Panc1 (cell line): ENCODE measurements at regions not wholly inside any gene's neighbourhood (a gene's known extent, or its start where the extent isn't known, plus 50 kb on each side); places are given as distances from the start of the nearest gene placed in this dataset.

ENCODE experiments used
- ATAC-seq: fragments of 200-7000 bp; cut with Tn5 transposase; 2 replicates; pipeline ENCODE4 v1.9.1; 2020; ENCODE audit warnings: mild to moderate bottlenecking, moderate library complexity
- BruUV-seq: library from RNA; stranded (reverse); fragments of 400-500 nt; replicated peaks from 2 replicates; lab custom pipeline; 2021; lab: Mats Ljungman, UMichigan
- CTCF ChIA-PET: fragments of 300-600 bp; sonication (Branson Sonifier 250); formaldehyde crosslinking; loops from one replicate; lab custom pipeline; 2022; ENCODE audit warnings: antibody characterized with exemption; lab: Charles Lee
- POLR2A ChIA-PET: fragments of 300-600 bp; sonication (Branson Sonifier 250); formaldehyde crosslinking; loops from one replicate; lab custom pipeline; 2022; ENCODE audit warnings: antibody characterized with exemption; lab: Charles Lee
- DNase-seq: peaks from one replicate; pipeline ENCODE4 v3.0.0-alpha.2; 2010; ENCODE audit warnings: low read depth, low spot score
- H3K27ac ChIP-seq: 2 replicates; pipeline ENCODE4 v1.5.1; 2011; ENCODE audit warnings: mild to moderate bottlenecking, low read length, inconsistent platforms
- H3K27me3 ChIP-seq: fragments of 200-500 bp; sonication (Bioruptor generic); 2 replicates; pipeline ENCODE4 v1.6.0; 2014; ENCODE audit warnings: low read length, inconsistent platforms; ENCODE audit not compliant: control insufficient read depth, insufficient read depth
- H3K36me3 ChIP-seq: fragments of 200-500 bp; sonication (Bioruptor generic); 2 replicates; pipeline ENCODE4 v1.5.1; 2014; ENCODE audit warnings: inconsistent platforms, mild to moderate bottlenecking, low read length, moderate library complexity; ENCODE audit not compliant: control insufficient read depth, insufficient read depth
- H3K4me1 ChIP-seq: 2 replicates; pipeline ENCODE4 v1.5.1; 2011; ENCODE audit warnings: inconsistent platforms, mild to moderate bottlenecking, low read length, moderate library complexity; ENCODE audit not compliant: control insufficient read depth, insufficient read depth
- H3K4me3 ChIP-seq, 2 experiments: 2 replicates each; pipeline ENCODE4 v1.5.1; 2011 to 2012; ENCODE audit warnings: low read depth in 2 of 2, low read length in 2 of 2, mild to moderate bottlenecking in 2 of 2, inconsistent platforms in 1 of 2, moderate library complexity in 1 of 2
- H3K9me3 ChIP-seq: fragments of 200-500 bp; sonication (Bioruptor generic); 2 replicates; pipeline ENCODE4 v1.5.1; 2014; ENCODE audit warnings: low read depth, mild to moderate bottlenecking, inconsistent platforms, low read length, moderate library complexity; ENCODE audit not compliant: control insufficient read depth, insufficient read depth
- CTCF ChIP-seq: fragments of 450-650 bp; IDR thresholded peaks from 2 replicates; pipeline ENCODE4 v1.5.1; 2017; ENCODE audit warnings: mild to moderate bottlenecking
- POLR2AphosphoS5 ChIP-seq: IDR thresholded peaks from 2 replicates; pipeline ENCODE4 v1.6.1; 2012; ENCODE audit warnings: mild to moderate bottlenecking, low read depth, low read length, moderate library complexity
- REST ChIP-seq, 2 experiments: IDR thresholded peaks; 2 replicates each; pipeline ENCODE4 v1.6.1; 2011 to 2012; ENCODE audit warnings: low read depth in 2 of 2, control low read depth in 1 of 2, low read length in 1 of 2, mild to moderate bottlenecking in 1 of 2, moderate library complexity in 1 of 2; ENCODE audit not compliant: insufficient read depth in 1 of 2
- SIN3A ChIP-seq: IDR thresholded peaks from 2 replicates; pipeline ENCODE4 v1.6.1; 2012; ENCODE audit warnings: low read depth, mild to moderate bottlenecking, low read length, moderate library complexity, borderline replicate concordance; ENCODE audit not compliant: insufficient read depth
- TCF7L2 ChIP-seq: IDR thresholded peaks from 2 replicates; pipeline ENCODE4 v1.6.1; 2011; ENCODE audit warnings: mild to moderate bottlenecking, low read depth, low read length, inconsistent platforms
- in situ Hi-C: cut with HindIII; loops from 2 replicates; pipeline ENCODE4 v1.10.0; 2016; ENCODE audit warnings: low sequenced_read_pairs, low pct_unique_long_range_greater_than_20kb
- intact Hi-C: fragments of 100-400 bp; cut with micrococcal nuclease; formaldehyde crosslinking; loops from one replicate; pipeline ENCODE4 v1.10.0; 2022; ENCODE audit not compliant: unreplicated experiment

- Histone ChIP-seq H3K9me3 (no peaks in the 10 kb centered on the region), H3K27ac (no peak overlapping the region), H3K36me3 (no peaks in the 10 kb centered on the region), H3K4me1 (no peaks in the 10 kb centered on the region), H3K4me3 (no peak overlapping the region), H3K27me3 (no peaks in the 10 kb centered on the region)
- POLR2A ChIA-PET = no interaction called here
- DNase-seq = no peak
- ATAC-seq = no peak
- BruUV-seq = no TSS peak
- TF ChIP-seq TCF7L2 = no peak
- no peak for TF ChIP-seq POLR2AphosphoS5
- no peak for TF ChIP-seq REST (IDR thresholded peaks at IDR 0.05; ENCODE audit: insufficient read depth in 1 of 2, low read depth in 2 of 2, low read length in 1 of 2)
- no peak for TF ChIP-seq SIN3A
- no peak for TF ChIP-seq CTCF
- CTCF ChIA-PET = no interaction called here
- in situ Hi-C loops = no loop called here
- intact Hi-C loops = no loop called here
Measured at GRCh38 chr1:69191335-69191734, 376.4 kb upstream of the LRRC7 start.

- ChIA-PET POLR2A (no interaction called here), CTCF (no interaction called here)
- ATAC-seq (no peak), DNase-seq (no peak)
- no peaks in the 10 kb centered on the region for H3K9me3 ChIP-seq
- intact Hi-C loops = no loop called here
- no peak overlapping the region for H3K27ac ChIP-seq
- TF ChIP-seq REST (IDR thresholded peaks at IDR 0.05; ENCODE audit: insufficient read depth in 1 of 2, low read depth in 2 of 2, low read length in 1 of 2) (no peak), POLR2AphosphoS5 (no peak), TCF7L2 (no peak), SIN3A (no peak), CTCF (no peak)
- H3K27me3 ChIP-seq = no peaks in the 10 kb centered on the region
- BruUV-seq = no TSS peak
- H3K4me3 ChIP-seq = no peak overlapping the region
- no peaks in the 10 kb centered on the region for H3K36me3 ChIP-seq
- H3K4me1 ChIP-seq = no peaks in the 10 kb centered on the region
- in situ Hi-C loops = no loop called here
Measured at GRCh38 chr1:69195136-69195535, 372.6 kb upstream of the LRRC7 start.
